ENCODE measurements at regions not wholly inside any gene's neighbourhood (a gene's known extent, or its start where the extent isn't known, plus 50 kb on each side); places are given as distances from the start of the nearest gene placed in this dataset.

GRCh38 chr11:33945481-33946268, 53.8 kb upstream of the LMO2 start:
- no peak for TF ChIP-seq HDGF (IDR thresholded peaks at IDR 0.05; ENCODE audit: borderline replicate concordance)
- TF ChIP-seq SP1 (IDR thresholded peaks at IDR 0.05), result no peak
- no peak for TF ChIP-seq FOXM1 (IDR thresholded peaks at IDR 0.05; ENCODE audit: borderline replicate concordance)
- no peak for TF ChIP-seq LEF1 (IDR thresholded peaks at IDR 0.05; ENCODE audit: borderline replicate concordance)
- no peak for TF ChIP-seq BHLHE40 (IDR thresholded peaks at IDR 0.05; ENCODE audit: borderline replicate concordance)
- no peak for TF ChIP-seq TARDBP (IDR thresholded peaks at IDR 0.05)
- TF ChIP-seq PKNOX1 (IDR thresholded peaks at IDR 0.05), result no peak
- TF ChIP-seq NFRKB (IDR thresholded peaks at IDR 0.05), result no peak
- TF ChIP-seq ELF4 (IDR thresholded peaks at IDR 0.05), result no peak

Measured in HEK293T (cell line).